ENCODE measurements at regions not wholly inside any gene's neighbourhood (a gene's known extent, or its start where the extent isn't known, plus 50 kb on each side); places are given as distances from the start of the nearest gene placed in this dataset.
A peak's percentile ranks its signal among the peaks of the same experiment; 100 is the strongest.

- no peak overlapping the region for H2AFZ ChIP-seq (ENCODE audit: low read depth, low read length)
- peaks cover 3% of the 10 kb centered on the region for H3K36me3 Mint-ChIP-seq (ENCODE audit: low read depth, unreplicated experiment)
- H3K4me3 ChIP-seq (ENCODE audit: insufficient read depth, low read depth, low read length) = no peak overlapping the region
- peak; percentile 55 for DNase-seq (ENCODE audit: low read depth)
- no peak overlapping the region for H3K4me3 Mint-ChIP-seq (ENCODE audit: unreplicated experiment)
- TF ChIP-seq CTCF (IDR thresholded peaks at IDR 0.05; ENCODE audit: insufficient read depth, low read depth, low read length) = no peak
- TF ChIP-seq EZH2 (IDR thresholded peaks at IDR 0.05; ENCODE audit: insufficient read depth, low read length) = no peak
- H4K20me1 ChIP-seq (ENCODE audit: insufficient read depth, low read length) = no peaks in the 10 kb centered on the region
- no peak overlapping the region for H3K9ac ChIP-seq (ENCODE audit: low read length)
- peaks cover 3% of the 10 kb centered on the region for H3K27me3 Mint-ChIP-seq (ENCODE audit: low read depth, unreplicated experiment)
- H3K79me2 ChIP-seq (ENCODE audit: insufficient read depth, low read length) = no peaks in the 10 kb centered on the region
- peaks cover 20% of the 10 kb centered on the region for H3K4me1 ChIP-seq (ENCODE audit: insufficient read depth, low read length)
- no peak for FAIRE-seq
- no peaks in the 10 kb centered on the region for H3K27me3 ChIP-seq (ENCODE audit: insufficient read depth, low read length)
- H3K27ac ChIP-seq (ENCODE audit: low read depth, low read length) = no peak overlapping the region
- H3K36me3 ChIP-seq (ENCODE audit: insufficient read depth, low read length) = no peaks in the 10 kb centered on the region
- peaks cover 27% of the 10 kb centered on the region for H3K4me1 Mint-ChIP-seq (ENCODE audit: low read depth, unreplicated experiment)
- peaks cover 5% of the 10 kb centered on the region for H3K9me3 ChIP-seq (ENCODE audit: insufficient read depth, low read depth, low read length)
- peaks cover 9% of the 10 kb centered on the region for H3K9me3 Mint-ChIP-seq (ENCODE audit: unreplicated experiment)
- H3K4me2 ChIP-seq (ENCODE audit: low read length) = peak overlapping the region; percentile 52
- peak overlapping the region; percentile 53 for H3K27ac Mint-ChIP-seq (ENCODE audit: unreplicated experiment)
Measured at GRCh38 chr12:124625867-124626675, 58.7 kb upstream of the NCOR2 start.

GRCh38 chr12:124624823-124625222, 57.4 kb upstream of the NCOR2 start:
- TF ChIP-seq CTCF (IDR thresholded peaks at IDR 0.05; ENCODE audit: insufficient read depth, low read depth, low read length) (no peak), EZH2 (IDR thresholded peaks at IDR 0.05; ENCODE audit: insufficient read depth, low read length) (no peak)
- H3K27me3 ChIP-seq (ENCODE audit: insufficient read depth, low read length) = no peaks in the 10 kb centered on the region
- peaks cover 9% of the 10 kb centered on the region for H3K9me3 Mint-ChIP-seq (ENCODE audit: unreplicated experiment)
- peaks cover 20% of the 10 kb centered on the region for H3K4me1 Mint-ChIP-seq (ENCODE audit: low read depth, unreplicated experiment)
- H3K4me1 ChIP-seq (ENCODE audit: insufficient read depth, low read length) = peaks cover 28% of the 10 kb centered on the region
- no peak overlapping the region for H3K4me3 ChIP-seq (ENCODE audit: insufficient read depth, low read depth, low read length)
- DNase-seq (ENCODE audit: low read depth) (no peak), FAIRE-seq (no peak)
- H3K9ac ChIP-seq (ENCODE audit: low read length) = no peak overlapping the region
- no peaks in the 10 kb centered on the region for H3K36me3 ChIP-seq (ENCODE audit: insufficient read depth, low read length)
- no peak overlapping the region for H3K27ac ChIP-seq (ENCODE audit: low read depth, low read length)
- H3K9me3 ChIP-seq (ENCODE audit: insufficient read depth, low read depth, low read length) = peaks cover 5% of the 10 kb centered on the region
- H4K20me1 ChIP-seq (ENCODE audit: insufficient read depth, low read length) = no peaks in the 10 kb centered on the region
- H3K79me2 ChIP-seq (ENCODE audit: insufficient read depth, low read length) = no peaks in the 10 kb centered on the region
- H2AFZ ChIP-seq (ENCODE audit: low read depth, low read length) = no peak overlapping the region
- H3K27ac Mint-ChIP-seq (ENCODE audit: unreplicated experiment) = no peak overlapping the region
- H3K36me3 Mint-ChIP-seq (ENCODE audit: low read depth, unreplicated experiment) = no peaks in the 10 kb centered on the region
- peaks cover 3% of the 10 kb centered on the region for H3K27me3 Mint-ChIP-seq (ENCODE audit: low read depth, unreplicated experiment)
- H3K4me2 ChIP-seq (ENCODE audit: low read length) = no peak overlapping the region
- no peak overlapping the region for H3K4me3 Mint-ChIP-seq (ENCODE audit: unreplicated experiment)
